GM12878 (cell line): ENCODE measurements at regions not wholly inside any gene's neighbourhood (a gene's known extent, or its start where the extent isn't known, plus 50 kb on each side); places are given as distances from the start of the nearest gene placed in this dataset.

Source experiments
- ATAC-seq: fragments of 200-7000 bp; cut with Tn5 transposase; 3 replicates; pipeline ENCODE4 v1.9.1; 2020; ENCODE audit warnings: mild to moderate bottlenecking, moderate library complexity
- BruUV-seq: library from RNA; stranded (reverse); fragments of 400-500 nt; replicated peaks from 2 replicates; lab custom pipeline; 2021; lab: Mats Ljungman, UMichigan
- CTCF ChIA-PET: fragments of 300-600 bp; sonication (Branson Sonifier 250); formaldehyde crosslinking; extraction: SDS; loops from one replicate; lab custom pipeline; 2021; ENCODE audit warnings: inconsistent platforms; lab: Yijun Ruan, JAX
- POLR2A ChIA-PET: fragments of 350-600 bp; formaldehyde crosslinking; extraction: SDS; loops from one replicate; lab custom pipeline; 2021; ENCODE audit warnings: inconsistent platforms; lab: Charles Lee
- RAD21 ChIA-PET: fragments of 300-600 bp; sonication (Branson Sonifier 250); formaldehyde crosslinking; loops from one replicate; lab custom pipeline; 2023; ENCODE audit warnings: antibody characterized with exemption; ENCODE audit not compliant: unreplicated experiment; lab: Charles Lee
- SMC1A ChIA-PET: fragments of 300-600 bp; sonication (Branson Sonifier 250); formaldehyde crosslinking; loops from one replicate; lab custom pipeline; 2023; ENCODE audit not compliant: unreplicated experiment, uncharacterized antibody; lab: Charles Lee
- DNase-seq: peaks from one replicate; pipeline ENCODE4 v3.0.0-alpha.2; 2011; ENCODE audit warnings: low read depth, low spot score
- FAIRE-seq: peaks from 3 replicates; lab custom pipeline; 2011; peaks lifted over from hg19 to GRCh38; lab: Jason Lieb, UNC
- H2AFZ ChIP-seq: 2 replicates; pipeline ENCODE4 v1.6.0; 2011; ENCODE audit warnings: low read depth, low read length, control low read depth; ENCODE audit not compliant: control insufficient read depth
- H3K27ac ChIP-seq: 2 replicates; pipeline ENCODE4 v1.5.1; 2011; ENCODE audit warnings: control low read depth; ENCODE audit not compliant: control insufficient read depth, insufficient read depth
- H3K27me3 ChIP-seq, 2 experiments: replicated peaks in 1 of 2; 2 replicates each; pipeline versions ENCODE4 v1.6.0 to v1.6.1; 2011; ENCODE audit warnings: low read length in 1 of 2; ENCODE audit not compliant: control insufficient read depth in 2 of 2, insufficient read depth in 2 of 2
- H3K36me3 ChIP-seq, 2 experiments: 2 replicates each; pipeline ENCODE4 v1.5.1; 2011; ENCODE audit warnings: low read length in 1 of 2; ENCODE audit not compliant: control insufficient read depth in 2 of 2, insufficient read depth in 2 of 2
- H3K4me1 ChIP-seq: 2 replicates; pipeline ENCODE4 v1.6.1; 2011; ENCODE audit warnings: mild to moderate bottlenecking, low read length, moderate library complexity, mixed read lengths; ENCODE audit not compliant: control insufficient read depth, insufficient read depth
- H3K4me2 ChIP-seq: 2 replicates; pipeline ENCODE4 v1.6.0; 2011; ENCODE audit warnings: control low read depth; ENCODE audit not compliant: control insufficient read depth, insufficient read depth
- H3K4me3 ChIP-seq: fragments of 200-600 bp; sonication (generic); 2 replicates; pipeline ENCODE4 v1.5.1; 2016
- H3K79me2 ChIP-seq: 2 replicates; pipeline ENCODE4 v1.6.0; 2011; ENCODE audit warnings: low read length; ENCODE audit not compliant: control insufficient read depth, insufficient read depth
- H3K9ac ChIP-seq: 2 replicates; pipeline ENCODE4 v1.8.0; 2011; ENCODE audit warnings: low read length, control low read depth, mixed read lengths; ENCODE audit not compliant: control insufficient read depth, insufficient read depth
- H3K9me3 ChIP-seq: replicated peaks from 3 replicates; pipeline ENCODE4 v1.5.1; 2011; ENCODE audit warnings: mild to moderate bottlenecking, low read length; ENCODE audit not compliant: control insufficient read depth, insufficient read depth
- H4K20me1 ChIP-seq: 2 replicates; pipeline ENCODE4 v1.6.0; 2011; ENCODE audit not compliant: control insufficient read depth, insufficient read depth
- BMI1 ChIP-seq: fragments of 450-650 bp; IDR thresholded peaks from 2 replicates; pipeline ENCODE4 v1.6.1; 2016; ENCODE audit warnings: mild to moderate bottlenecking, moderate library complexity, borderline replicate concordance
- BRCA1 ChIP-seq: IDR thresholded peaks from 2 replicates; pipeline ENCODE4 v1.6.1; 2011; ENCODE audit warnings: low read depth, low read length, improper control_type of control experiment
- EP300 ChIP-seq, 2 experiments: fragments of 150-350 bp in 1 of 2; IDR thresholded peaks; 2 replicates each; pipeline ENCODE4 v1.6.1; 2011 to 2012; ENCODE audit warnings: low read depth in 2 of 2, low read length in 2 of 2, borderline replicate concordance in 1 of 2, improper control_type of control experiment in 1 of 2, inconsistent platforms in 1 of 2; ENCODE audit not compliant: control insufficient read depth in 1 of 2
- IKZF1 ChIP-seq: fragments of 450-650 bp; conservative IDR thresholded peaks from 2 replicates; pipeline ENCODE4 v1.6.1; 2017; ENCODE audit warnings: antibody characterized with exemption, mild to moderate bottlenecking
- JUNB ChIP-seq: IDR thresholded peaks from 2 replicates; pipeline ENCODE4 v1.6.1; 2016; ENCODE audit warnings: antibody characterized with exemption, mild to moderate bottlenecking
- KLF5 ChIP-seq: fragments of 450-650 bp; IDR thresholded peaks from 2 replicates; pipeline ENCODE4 v1.6.1; 2014; ENCODE audit warnings: mild to moderate bottlenecking; ENCODE audit not compliant: partially characterized antibody
- MYC ChIP-seq: IDR thresholded peaks from 2 replicates; pipeline ENCODE4 v1.6.1; 2011; ENCODE audit warnings: mild to moderate bottlenecking, low read length, moderate library complexity, inconsistent platforms; ENCODE audit not compliant: insufficient read depth, insufficient replicate concordance, insufficient read length, severe bottlenecking
- NBN ChIP-seq: fragments of 450-650 bp; IDR thresholded peaks from 2 replicates; pipeline ENCODE4 v1.6.1; 2016
- NFYA ChIP-seq: IDR thresholded peaks from 2 replicates; pipeline ENCODE4 v1.6.1; 2011; ENCODE audit warnings: low read depth, mild to moderate bottlenecking, low read length, improper control_type of control experiment, borderline replicate concordance
- NR2F1 ChIP-seq: fragments of 450-650 bp; conservative IDR thresholded peaks from 2 replicates; pipeline ENCODE4 v1.6.1; 2017; ENCODE audit warnings: mild to moderate bottlenecking
- POLR2AphosphoS5 ChIP-seq: IDR thresholded peaks from 2 replicates; pipeline ENCODE4 v1.6.1; 2011; ENCODE audit warnings: mild to moderate bottlenecking, low read length, inconsistent platforms
- TARDBP ChIP-seq: IDR thresholded peaks from 2 replicates; pipeline ENCODE4 v1.6.1; 2016; ENCODE audit warnings: borderline replicate concordance
- ZBED1 ChIP-seq: IDR thresholded peaks from 2 replicates; pipeline ENCODE4 v1.6.1; 2016; ENCODE audit warnings: borderline replicate concordance
- ZNF24 ChIP-seq: fragments of 450-650 bp; IDR thresholded peaks from 2 replicates; pipeline ENCODE4 v1.6.1; 2017; ENCODE audit warnings: antibody characterized with exemption, mild to moderate bottlenecking
- ZNF274 ChIP-seq: IDR thresholded peaks from one replicate; pipeline ENCODE4 v1.8.0; 2011; ENCODE audit not compliant: insufficient read length, insufficient read depth
- WGBS: methylation state at CpG from one replicate; pipeline ENCODE4 v1.1.6; 2016; ENCODE audit warnings: low lambda C conversion rate; ENCODE audit not compliant: insufficient replicate concordance, insufficient coverage; ENCODE audit errors: missing lambda C conversion rate; 5-methylcytosine and 5-hydroxymethylcytosine counted together
- in situ Hi-C: fragments of 300-500 bp; cut with MboI; formaldehyde crosslinking; loops from 9 replicates; pipeline ENCODE4 v1.14.3; 2018; ENCODE audit warnings: mixed read lengths
- intact Hi-C: fragments of 100-400 bp; cut with micrococcal nuclease; formaldehyde crosslinking; loops from one replicate; pipeline ENCODE4 v1.14.2; 2022; ENCODE audit not compliant: unreplicated experiment
- TF ChIP-seq, protein P1 (sequence below): IDR thresholded peaks from 2 replicates; pipeline ENCODE4 v1.6.1; 2012; ENCODE audit warnings: low read depth, low read length, improper control_type of control experiment
- TF ChIP-seq, protein P2 (sequence below): IDR thresholded peaks from 2 replicates; pipeline ENCODE4 v1.6.1; 2012; ENCODE audit warnings: mild to moderate bottlenecking, low read depth, low read length

- ChIA-PET RAD21 (no interaction called here), POLR2A (no interaction called here), CTCF (interaction anchor here (0.8 to 1.3 kb wide), 2 partner anchors 9 to 161 kb away, joined by 3 to 4 read pairs; no protein-coding TSS in a partner anchor), SMC1A (interaction anchor here (2.2 kb wide), 1 partner anchor 9 kb away, joined by 6 read pairs; no protein-coding TSS in a partner anchor)
- 89% methylated on average over 5 of the region's 5 CpGs for whole genome bisulfite sequencing
- Histone ChIP-seq H3K4me3 (no peak overlapping the region), H4K20me1 (no peaks in the 10 kb centered on the region), H3K4me1 (no peaks in the 10 kb centered on the region), H3K36me3 (no peaks in the 10 kb centered on the region), H3K27me3 (no peaks in the 10 kb centered on the region), H3K27ac (no peak overlapping the region), H3K4me2 (no peak overlapping the region), H2AFZ (no peak overlapping the region), H3K9ac (no peak overlapping the region), H3K9me3 (no peaks in the 10 kb centered on the region), H3K79me2 (no peaks in the 10 kb centered on the region)
- no TSS peak for BruUV-seq
- no peak for ATAC-seq
- no peak for DNase-seq
- no peak for FAIRE-seq
- in situ Hi-C loops: no loop called here
- TF ChIP-seq IKZF1 (no peak), EP300 (IDR thresholded peaks at IDR 0.05; ENCODE audit: borderline replicate concordance in 1 of 2, control insufficient read depth in 1 of 2, low read depth in 2 of 2, low read length in 2 of 2) (no peak), KLF5 (no peak), NFYA (no peak), BRCA1 (no peak), ZNF274 (no peak), ZBED1 (no peak), NBN (no peak), MYC (no peak), TARDBP (no peak), ZNF24 (no peak), POLR2AphosphoS5 (no peak), NR2F1 (no peak), BMI1 (no peak), JUNB (no peak)
- TF ChIP-seq, protein P1, sequence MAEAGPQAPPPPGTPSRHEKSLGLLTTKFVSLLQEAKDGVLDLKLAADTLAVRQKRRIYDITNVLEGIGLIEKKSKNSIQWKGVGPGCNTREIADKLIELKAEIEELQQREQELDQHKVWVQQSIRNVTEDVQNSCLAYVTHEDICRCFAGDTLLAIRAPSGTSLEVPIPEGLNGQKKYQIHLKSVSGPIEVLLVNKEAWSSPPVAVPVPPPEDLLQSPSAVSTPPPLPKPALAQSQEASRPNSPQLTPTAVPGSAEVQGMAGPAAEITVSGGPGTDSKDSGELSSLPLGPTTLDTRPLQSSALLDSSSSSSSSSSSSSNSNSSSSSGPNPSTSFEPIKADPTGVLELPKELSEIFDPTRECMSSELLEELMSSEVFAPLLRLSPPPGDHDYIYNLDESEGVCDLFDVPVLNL: no peak
- TF ChIP-seq, protein P2, sequence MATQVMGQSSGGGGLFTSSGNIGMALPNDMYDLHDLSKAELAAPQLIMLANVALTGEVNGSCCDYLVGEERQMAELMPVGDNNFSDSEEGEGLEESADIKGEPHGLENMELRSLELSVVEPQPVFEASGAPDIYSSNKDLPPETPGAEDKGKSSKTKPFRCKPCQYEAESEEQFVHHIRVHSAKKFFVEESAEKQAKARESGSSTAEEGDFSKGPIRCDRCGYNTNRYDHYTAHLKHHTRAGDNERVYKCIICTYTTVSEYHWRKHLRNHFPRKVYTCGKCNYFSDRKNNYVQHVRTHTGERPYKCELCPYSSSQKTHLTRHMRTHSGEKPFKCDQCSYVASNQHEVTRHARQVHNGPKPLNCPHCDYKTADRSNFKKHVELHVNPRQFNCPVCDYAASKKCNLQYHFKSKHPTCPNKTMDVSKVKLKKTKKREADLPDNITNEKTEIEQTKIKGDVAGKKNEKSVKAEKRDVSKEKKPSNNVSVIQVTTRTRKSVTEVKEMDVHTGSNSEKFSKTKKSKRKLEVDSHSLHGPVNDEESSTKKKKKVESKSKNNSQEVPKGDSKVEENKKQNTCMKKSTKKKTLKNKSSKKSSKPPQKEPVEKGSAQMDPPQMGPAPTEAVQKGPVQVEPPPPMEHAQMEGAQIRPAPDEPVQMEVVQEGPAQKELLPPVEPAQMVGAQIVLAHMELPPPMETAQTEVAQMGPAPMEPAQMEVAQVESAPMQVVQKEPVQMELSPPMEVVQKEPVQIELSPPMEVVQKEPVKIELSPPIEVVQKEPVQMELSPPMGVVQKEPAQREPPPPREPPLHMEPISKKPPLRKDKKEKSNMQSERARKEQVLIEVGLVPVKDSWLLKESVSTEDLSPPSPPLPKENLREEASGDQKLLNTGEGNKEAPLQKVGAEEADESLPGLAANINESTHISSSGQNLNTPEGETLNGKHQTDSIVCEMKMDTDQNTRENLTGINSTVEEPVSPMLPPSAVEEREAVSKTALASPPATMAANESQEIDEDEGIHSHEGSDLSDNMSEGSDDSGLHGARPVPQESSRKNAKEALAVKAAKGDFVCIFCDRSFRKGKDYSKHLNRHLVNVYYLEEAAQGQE: no peak
- intact Hi-C loops: loop anchor here (10.0 kb wide), 1 partner anchor 1424 kb away; no protein-coding TSS in a partner anchor
Observed at GRCh38 chr6:139438775-139439174, 64.3 kb upstream of the CITED2 start.
